T47D (cell line): ENCODE measurements at regions not wholly inside any gene's neighbourhood (a gene's known extent, or its start where the extent isn't known, plus 50 kb on each side); places are given as distances from the start of the nearest gene placed in this dataset.
A peak's percentile ranks its signal among the peaks of the same experiment; 100 is the strongest.
"Not testable (repeated sequence)": the region's sequence is repeated elsewhere in the genome, so short reads cannot be mapped to it uniquely, and the experiment has no call there.

Experiments used
- DNase-seq, 2 experiments: peaks; one replicate each; pipeline versions ENCODE4 v3.0.0 to v3.0.0-alpha.2; 2011 to 2012; ENCODE audit warnings: low read depth in 1 of 2, low spot score in 1 of 2
- in situ Hi-C: cut with HindIII; loops from 2 replicates; pipeline ENCODE4 v1.10.0; 2016; ENCODE audit warnings: low sequenced_read_pairs, low pct_unique_long_range_greater_than_20kb

DNA sequence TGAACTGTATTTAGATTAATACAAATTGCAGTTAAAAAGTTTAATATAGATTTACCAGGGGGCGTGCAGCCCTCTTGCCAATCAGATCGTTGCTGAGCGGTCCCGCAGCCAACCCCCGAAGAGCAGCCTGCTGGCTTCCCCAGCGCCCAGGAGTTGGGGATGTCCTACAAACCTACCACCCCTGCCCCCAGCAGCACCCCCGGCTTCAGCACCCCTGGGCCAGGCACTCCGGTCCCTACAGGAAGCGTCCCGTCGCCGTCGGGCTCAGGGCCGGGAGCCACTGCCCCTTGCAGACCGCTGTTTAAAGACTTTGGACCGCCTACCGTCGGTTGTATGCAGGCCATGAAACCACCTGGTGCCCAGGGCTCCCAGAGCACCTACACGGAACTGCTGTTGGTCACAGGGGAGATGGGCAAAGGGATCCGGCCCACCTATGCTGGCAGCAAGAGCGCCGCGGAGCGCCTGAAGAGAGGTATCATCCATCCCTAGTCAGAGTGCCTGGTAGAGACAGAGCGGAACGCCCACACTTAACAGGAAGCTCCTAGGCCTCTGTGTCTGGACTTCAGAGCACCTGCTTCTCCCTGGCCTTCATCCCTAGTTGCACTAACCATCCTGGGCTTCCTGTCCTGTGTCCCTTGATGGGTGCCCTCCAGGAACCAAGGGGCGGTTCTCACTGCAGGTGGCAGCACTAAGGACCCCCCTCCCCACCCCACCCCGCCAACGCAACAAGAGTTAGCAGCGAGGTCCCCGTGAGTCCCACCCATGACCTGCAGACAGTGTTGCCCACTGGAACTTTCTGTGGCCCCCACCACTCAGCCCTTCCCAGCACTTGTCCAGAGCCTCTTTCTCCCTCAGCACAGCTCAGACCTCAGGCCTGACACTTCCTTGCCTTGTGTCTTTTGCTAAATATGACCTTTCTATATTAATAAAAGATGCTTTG is 91.5 kb upstream of the ZNG1F start:
- in situ Hi-C loops, DNase-seq: not testable (repeated sequence)

DNA sequence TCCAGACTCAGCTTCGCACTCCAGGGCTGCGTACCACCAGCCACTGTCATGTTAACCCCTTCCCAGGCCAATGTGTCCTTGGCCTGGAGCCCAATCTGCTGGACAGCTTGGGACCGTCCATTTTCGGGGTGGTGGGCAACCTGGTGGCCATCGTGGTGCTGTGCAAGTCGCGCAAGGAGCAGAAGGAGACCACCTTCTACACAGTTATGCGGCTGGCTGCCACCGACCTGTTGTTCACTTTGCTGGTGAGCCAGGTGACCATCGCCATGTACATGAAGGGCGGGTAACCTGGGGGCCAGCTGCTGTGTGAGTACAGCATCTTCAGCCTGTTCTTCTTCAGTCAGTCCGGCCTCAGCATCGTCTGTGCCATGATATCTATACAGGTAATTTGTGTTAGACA is 90.3 kb upstream of the ZNG1F start:
- in situ Hi-C loops, DNase-seq: not testable (repeated sequence)

DNA sequence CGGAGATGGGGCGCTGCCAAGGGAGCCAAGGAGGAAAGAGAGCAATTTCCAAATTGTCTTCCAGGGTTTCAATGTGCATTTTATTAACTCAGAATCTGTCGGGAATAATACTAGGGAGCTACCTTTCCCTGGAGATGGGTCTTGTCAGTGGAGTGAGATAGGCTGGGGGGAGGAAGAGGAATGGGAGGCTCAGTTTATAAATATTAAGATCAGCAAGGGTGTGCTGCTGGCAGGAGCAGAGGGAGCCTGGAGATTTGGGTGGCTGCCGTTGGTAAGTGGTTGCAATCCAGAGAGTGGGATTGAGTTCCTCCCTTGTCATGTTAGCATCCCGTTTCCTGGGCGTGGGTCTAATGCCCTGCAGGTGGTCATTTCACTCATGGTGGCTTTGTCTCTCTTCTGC is 89.9 kb upstream of the ZNG1F start:
- DNase-seq, in situ Hi-C loops: not testable (repeated sequence)

DNA sequence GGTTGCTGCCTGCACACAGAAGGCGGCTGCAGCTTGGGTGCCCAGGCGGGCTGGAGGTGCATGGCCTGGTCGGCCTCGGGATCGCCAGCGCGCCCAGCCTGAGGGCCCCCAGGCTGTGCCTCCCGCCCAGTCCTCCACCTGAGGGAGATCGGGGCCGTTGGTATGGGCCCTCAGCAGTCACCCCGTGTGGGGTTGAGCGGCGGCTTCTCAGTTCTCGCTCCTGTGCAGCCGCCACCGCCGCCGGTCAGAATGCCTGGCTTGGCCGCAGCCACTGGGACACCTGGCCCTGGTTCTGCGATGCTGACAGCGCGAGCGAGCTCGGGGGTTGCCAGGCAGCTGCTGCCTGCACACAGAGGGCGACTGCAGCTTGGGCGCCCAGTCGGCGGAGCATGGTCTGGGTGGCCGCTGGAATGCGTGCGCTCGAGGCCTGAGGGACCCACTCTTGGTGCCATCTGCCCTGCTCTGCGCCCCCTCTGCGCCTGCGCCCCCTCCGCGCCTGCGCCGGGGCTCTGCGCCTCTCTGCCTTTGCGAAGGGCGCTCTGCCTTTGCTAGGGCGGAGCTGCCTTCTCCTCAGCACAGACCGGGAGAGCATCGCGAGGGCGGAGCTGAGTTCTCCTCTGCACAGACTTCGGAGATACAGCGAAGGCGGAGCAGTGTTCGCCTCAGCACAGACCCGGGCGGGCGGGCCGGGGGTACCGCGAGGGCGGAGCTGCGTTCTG is 84.6 kb upstream of the ZNG1F start:
- peak; percentile 0 to 78 for DNase-seq
- in situ Hi-C loops: not testable (repeated sequence)

DNA sequence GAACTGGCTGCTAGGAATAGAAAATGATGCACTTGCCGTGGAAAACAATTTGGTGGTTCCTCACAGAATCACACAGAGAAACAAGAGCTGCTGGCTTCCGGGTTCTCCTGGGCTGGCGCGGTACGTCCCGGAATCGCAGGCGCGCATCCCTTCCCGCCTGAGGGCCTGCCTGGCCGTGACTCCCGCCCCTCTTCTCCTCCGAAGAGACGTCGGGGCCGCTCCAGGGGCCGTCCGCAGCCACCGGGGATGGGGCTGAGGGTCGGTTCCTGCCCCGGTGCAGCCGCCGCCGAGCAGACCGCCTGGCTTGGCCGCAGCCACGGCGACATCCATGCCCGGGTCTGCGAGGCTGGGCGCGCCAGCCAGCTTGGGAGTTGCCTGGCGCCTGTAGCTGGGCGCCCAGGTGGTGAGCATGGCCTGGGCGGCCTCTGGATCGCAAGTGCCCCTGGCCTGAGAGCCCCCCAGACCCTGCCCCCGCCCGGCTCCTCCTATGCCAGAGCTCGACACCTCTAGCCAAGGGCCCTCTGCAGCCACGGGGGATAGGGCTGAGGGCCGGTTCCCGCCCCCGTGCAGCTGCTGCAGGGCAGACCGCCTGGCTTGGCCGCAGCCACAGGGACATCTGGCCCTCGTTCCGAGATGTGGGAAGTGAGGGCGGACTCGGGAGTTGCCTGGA is 83.9 kb upstream of the ZNG1F start:
- in situ Hi-C loops: not testable (repeated sequence)
- DNase-seq: peak in 1 of 2 experiments; percentile 0

DNA sequence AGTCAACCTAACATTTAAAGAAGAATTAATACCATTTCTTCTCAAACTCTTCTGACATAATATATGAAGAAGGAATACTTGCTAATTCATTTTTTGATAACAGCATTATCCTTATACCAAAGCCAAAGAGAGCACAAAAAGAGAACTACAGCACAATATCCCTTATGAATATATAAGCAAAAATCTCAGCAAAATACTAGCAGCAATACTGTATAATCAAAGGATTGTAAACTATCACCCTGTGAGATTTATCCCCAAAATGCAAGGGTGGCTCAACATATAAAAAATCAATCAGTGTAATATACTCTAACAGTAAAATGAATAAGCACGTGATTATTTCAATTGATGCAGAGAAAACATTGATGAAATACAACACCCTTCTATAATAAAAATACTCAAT is 81.9 kb upstream of the ZNG1F start:
- DNase-seq, in situ Hi-C loops: not testable (repeated sequence)

DNA sequence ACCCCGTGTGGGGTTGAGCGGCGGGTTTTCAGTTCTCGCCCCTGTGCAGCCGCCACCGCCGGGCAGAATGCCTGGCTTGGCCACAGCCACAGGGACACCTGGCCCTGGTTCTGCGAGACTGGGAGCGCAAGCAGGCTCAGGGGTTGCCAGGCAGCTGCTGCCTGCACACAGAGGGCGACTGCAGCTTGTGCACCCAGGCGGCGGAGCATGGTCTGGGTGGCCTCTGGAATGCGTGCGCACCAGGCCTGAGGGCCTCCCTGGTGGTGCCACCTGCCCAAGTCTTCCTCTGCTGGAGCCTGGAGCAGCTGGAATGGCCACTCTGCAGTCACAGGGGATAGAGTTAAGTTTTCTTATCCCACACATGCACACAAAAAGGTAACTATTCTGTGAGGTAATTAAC is 80.4 kb upstream of the ZNG1F start:
- in situ Hi-C loops, DNase-seq: not testable (repeated sequence)

DNA sequence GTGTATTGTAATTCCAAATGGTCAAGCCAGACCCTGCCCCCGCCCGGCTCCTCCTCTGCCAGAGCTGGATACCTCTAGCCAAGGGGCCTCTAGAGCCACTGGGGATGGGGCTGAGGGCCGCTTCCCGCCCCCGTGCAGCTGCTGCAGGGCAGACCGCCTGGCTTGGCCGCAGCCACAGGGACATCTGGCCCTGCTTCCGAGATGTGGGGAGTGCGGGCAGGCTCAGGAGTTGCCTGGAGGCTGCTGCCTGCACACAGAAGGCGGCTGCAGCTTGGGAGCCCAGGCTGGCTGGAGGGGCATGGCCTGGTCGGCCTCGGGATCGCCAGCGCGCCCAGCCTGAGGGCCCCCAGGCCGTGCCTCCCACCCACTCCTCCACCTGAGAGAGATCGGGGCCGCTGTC is 79.9 kb upstream of the ZNG1F start:
- in situ Hi-C loops, DNase-seq: not testable (repeated sequence)

DNA sequence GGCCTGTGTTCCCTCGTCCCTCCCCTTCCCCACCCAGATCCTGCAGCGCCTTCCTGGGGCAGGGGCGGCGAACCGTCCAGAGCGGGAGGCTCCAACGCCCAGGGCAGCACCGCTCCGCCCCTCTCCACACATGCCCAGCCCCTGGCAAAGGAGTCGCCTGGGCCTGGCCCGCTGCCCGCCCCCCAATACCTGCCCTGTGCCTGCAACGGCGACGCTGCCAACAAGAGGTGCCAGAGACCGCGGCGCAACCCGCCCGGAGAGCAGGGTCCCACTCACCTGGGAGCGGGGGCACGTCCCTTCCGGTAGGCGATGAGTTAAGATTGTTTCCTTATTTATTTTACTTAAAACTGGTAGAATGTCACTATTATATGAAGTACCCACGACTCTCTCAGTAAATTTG is 77.5 kb upstream of the ZNG1F start:
- in situ Hi-C loops: not testable (repeated sequence)
- peak in 1 of 2 experiments; percentile 28 for DNase-seq

DNA sequence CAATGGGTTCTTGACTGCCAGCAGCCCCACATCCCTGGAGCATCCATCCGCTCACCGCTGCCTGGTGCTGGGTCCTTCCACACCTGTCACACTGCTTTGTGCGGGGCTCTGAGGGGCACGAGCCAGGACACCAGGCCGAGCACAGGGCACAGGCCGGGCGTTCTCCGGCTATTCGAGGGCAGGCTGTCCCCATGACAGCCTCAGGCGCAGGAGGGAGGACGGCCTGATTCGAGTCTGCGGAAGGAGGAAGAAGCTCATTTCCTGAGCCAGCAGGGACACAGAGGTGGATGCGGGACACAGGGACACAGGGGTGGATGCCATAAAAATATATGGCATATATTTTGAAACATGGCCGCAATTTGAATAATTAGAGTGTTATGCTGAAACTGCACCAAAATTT is 76.9 kb upstream of the ZNG1F start:
- in situ Hi-C loops: not testable (repeated sequence)

DNA sequence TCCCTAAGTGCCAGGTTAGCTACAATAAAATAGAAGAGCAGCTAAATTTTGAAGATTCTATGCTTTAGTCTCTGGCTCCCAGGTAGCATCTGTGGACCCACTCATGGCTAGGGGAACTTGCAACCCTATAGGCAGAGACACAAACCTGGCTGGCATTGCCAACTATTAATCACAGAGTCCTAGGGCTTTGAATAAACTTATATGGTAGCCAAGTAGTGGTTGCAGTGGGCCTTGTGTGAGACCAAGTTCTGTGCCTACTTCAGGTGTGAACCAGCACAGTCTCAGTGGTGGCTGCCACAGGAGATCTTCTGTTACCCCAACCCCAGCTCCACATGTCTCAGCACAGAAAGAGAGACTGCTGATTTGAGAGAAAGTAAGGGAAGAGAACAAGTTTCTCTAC is 62.9 kb upstream of the ZNG1F start:
- in situ Hi-C loops, DNase-seq: not testable (repeated sequence)

More for the DNA sequence above, 76.9 kb upstream of the ZNG1F start:
- peak in 1 of 2 experiments; percentile 7 for DNase-seq

DNA sequence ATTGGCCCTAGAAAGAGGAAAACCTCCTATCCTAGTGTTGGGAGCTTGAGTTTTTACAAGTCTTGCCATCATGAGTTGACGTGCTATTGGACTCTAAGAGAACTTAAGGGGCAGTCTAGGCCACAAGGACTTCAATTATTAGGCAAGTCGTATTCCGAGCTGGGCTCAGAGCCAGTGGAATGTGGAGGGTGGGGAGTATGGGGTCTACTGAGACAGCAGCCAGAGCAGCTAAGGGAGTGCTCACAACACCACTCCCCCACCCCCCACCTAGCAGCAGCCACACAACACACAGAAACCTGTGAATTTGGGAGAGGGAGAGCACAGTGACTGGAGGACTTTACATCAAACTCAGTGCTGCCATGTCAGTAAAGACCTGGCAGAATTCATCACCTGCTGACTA is 62.0 kb upstream of the ZNG1F start:
- DNase-seq, in situ Hi-C loops: not testable (repeated sequence)

DNA sequence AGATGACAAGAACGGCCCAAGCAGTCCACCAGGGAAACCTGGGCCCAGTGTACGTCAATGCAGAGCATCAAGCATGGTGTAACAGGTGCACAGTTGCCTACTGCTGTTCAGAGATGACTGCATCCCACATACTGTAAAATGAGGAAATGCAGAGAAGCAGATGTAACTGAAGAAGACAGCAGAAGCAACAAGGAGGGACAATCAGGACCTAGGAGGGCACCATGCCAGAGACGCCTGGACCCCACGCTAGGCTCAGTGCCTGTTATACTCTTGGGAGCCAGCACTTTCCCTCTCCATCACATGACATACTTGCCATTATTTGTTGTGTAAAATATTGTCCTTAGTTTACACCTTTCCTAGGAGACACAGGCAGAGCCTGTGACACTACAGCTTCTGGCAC is 57.6 kb upstream of the ZNG1F start:
- in situ Hi-C loops, DNase-seq: not testable (repeated sequence)
